Renal cortical epithelial cell (primary cell): ENCODE measurements at regions not wholly inside any gene's neighbourhood (a gene's known extent, or its start where the extent isn't known, plus 50 kb on each side); places are given as distances from the start of the nearest gene placed in this dataset.

Source experiments
- DNase-seq: peaks from one replicate; pipeline ENCODE4 v3.0.0-alpha.2; 2011; ENCODE audit warnings: low read depth

DNA sequence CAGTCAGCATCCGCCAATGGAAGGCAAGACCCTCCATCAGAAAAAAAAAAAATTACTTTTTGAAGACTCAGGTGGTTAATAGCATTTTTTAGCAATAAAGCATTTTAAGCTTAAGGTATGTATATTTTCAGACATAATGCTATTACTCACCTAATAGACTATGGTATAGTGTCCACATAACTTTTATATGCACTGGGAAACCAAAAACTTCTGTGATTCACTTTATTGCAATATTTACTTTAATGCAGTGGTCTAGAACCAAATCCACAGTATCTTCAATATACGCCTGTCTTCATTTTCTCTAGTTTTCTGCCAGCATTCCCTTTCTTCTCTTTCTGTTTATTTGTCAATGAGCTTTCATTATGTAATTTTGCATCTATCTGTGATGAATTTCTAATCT lies 418.1 kb downstream of the SLITRK6 start:
- DNase-seq, result no peak

GRCh38 chr13:85379991-85380390 lies 419.2 kb downstream of the SLITRK6 start:
- DNase-seq, result no peak

DNA sequence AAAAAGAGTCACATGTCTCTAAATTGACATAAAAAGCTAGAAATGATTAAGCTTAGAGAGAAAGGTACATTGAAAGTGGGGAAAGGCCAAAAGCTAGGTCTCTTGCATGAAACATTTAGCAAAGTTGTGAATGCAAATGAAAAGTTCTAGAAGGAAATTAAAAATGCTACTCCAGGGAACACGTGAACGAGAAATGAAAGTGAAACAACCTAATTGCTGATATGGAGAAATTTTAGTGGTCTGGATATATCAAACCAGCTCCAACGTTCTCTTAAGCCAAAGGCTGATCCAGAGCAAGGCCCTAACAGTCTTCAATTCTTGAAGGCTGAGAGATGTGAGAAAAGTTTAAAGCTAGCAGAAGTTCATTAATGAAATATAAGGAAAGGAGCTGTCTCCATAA lies 419.8 kb downstream of the SLITRK6 start:
- DNase-seq, result no peak

DNA sequence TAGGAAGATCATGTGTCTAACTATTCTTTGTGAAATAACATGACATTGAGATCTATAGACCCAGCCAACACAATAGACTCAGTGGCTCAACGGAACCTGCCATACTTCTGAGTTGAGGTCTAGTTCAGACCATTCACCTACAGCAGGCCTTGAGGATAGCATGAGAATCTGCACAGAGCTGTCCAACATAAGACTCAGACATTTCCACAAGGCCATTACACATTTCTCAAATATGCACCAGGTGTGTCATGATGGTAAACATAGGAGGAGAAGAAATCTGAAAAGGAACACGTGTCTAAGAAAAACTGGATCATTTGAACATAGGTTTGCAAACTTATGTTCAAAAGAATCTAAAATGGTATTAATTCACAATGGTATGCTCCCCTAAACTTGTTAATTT lies 421.4 kb downstream of the SLITRK6 start:
- DNase-seq, result no peak

DNA sequence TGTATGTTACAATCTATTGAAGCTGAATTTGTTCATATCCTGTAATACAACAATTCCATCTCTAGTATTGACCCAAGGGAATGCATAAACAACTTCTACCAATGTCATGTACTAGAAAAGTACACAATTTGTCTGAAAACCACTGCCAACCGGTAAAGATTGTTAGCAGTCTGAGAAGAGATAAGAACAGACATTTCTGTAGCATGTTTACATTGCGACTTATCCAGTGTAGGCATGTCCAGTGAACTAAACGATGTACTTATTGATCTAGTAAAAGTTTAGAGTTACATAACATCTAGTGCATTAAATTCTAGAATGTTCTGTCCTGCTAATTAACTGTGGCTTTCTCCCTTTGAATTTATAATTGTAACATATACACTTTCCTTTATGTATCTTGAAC lies 425.9 kb downstream of the SLITRK6 start:
- DNase-seq, result no peak

DNA sequence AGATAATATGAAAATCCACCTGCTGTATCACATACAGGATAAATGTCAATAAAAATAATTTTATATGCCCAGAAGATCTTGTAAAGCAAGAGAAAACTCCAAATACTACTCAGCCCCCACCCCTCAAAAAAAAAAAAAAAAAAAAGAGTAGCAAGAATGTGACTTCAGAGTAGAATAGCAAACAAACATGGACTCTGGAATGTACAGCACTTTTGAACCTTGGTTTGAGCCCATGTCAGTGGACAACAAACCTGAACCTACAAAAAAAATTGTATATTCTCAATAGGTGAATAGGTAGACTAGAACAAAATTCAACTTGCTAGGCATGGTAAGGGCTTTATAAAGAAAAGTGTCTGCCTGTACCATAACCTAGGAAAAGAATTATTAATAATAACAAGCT lies 428.0 kb downstream of the SLITRK6 start:
- DNase-seq, result no peak

DNA sequence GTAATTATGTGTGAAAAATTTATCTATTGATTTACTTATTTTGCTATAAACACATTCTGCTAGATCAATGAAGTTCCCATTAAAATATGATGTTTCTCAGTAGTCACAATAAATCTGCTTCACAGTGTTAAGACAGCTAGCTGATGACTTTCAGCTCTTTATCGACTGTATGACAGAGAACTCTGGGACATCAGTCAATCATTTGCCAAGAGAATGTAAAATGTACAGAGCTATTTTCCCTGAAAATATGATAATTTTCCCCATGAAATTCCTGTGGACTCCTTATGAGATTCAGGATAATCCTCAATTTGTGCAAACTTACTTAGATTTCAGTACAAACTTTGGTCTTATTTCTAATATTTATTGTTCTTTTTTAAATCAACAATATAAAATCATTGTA lies 430.5 kb downstream of the SLITRK6 start:
- no peak for DNase-seq

- no peak for DNase-seq
These were observed 431.3 kb downstream of the SLITRK6 start for GRCh38 chr13:85367887-85368286.

- no peak for DNase-seq
These were observed 432.3 kb downstream of the SLITRK6 start for GRCh38 chr13:85366759-85367417.

- no peak for DNase-seq
These were observed 435.7 kb downstream of the SLITRK6 start for GRCh38 chr13:85363504-85363903.

DNA sequence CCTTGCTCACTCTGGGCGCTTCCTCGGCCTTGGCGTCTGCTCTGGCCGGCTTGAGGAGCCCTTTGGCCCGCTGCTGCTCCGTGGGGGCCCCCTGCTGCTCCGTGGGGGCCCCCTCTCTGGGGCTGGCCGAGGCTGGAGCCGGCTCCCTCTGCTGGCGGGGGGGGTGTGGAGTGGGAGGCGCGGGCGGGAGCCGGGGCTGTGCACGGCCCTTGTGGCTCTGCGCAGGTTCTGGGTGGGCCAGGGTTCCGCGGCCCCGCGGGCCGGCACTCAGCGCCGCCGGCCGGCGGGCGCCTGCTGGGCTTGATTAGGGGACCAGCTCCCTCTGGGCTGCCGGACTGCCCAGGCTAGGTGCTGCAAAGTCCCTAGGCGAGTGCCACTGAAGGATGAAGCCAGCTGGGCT lies 436.2 kb downstream of the SLITRK6 start:
- DNase-seq, result no peak

GRCh38 chr13:85347251-85347650 lies 452.0 kb downstream of the SLITRK6 start:
- no peak for DNase-seq

GRCh38 chr13:85334187-85334586 lies 465.0 kb downstream of the SLITRK6 start:
- DNase-seq, result no peak

DNA sequence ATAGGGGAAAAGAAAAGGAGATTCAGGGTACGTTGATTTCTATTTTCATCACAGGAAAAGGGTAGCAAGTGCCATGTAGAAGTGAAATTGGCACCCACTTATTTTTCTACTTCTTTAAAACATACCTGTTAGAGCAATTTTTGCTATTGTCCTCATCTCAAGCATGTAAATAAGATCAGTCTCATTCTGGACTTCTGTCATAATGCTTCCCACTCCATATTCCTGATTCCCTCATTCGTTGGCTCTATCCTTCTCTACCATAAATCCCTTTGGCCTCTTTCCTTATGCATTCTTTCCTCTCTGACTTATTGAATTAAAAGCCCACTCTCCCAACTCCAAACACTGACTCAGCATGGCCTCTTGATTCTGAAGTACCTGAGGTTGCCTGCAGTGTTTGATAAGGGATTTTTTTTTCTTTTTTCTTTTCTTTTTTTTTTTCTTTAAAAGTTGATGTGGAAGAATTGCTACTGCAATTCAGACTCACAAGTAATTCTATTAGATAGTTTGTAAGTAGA lies 465.7 kb downstream of the SLITRK6 start:
- DNase-seq, result no peak

GRCh38 chr13:85332615-85333014 lies 466.6 kb downstream of the SLITRK6 start:
- no peak for DNase-seq

DNA sequence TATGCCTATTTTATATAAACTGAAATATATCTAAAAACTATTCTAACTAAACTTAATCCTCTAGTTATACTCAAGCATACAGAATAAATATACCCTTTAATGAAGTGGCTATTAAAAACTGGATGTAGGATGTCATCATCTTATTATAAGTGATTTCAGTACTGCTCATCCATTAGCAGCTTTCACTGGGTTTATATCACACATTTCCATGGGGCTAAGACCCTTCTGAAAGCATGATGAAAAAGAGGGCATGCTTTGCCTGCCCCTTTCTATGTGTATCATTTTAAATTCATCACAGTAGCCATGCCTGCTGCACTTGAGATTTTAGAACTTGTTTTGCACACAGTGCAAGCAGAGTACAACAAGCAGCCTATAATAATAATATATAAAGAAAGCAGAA lies 477.5 kb downstream of the SLITRK6 start:
- DNase-seq, result no peak

- DNase-seq, result no peak
These were observed 481.4 kb downstream of the SLITRK6 start for GRCh38 chr13:85317781-85318180.

- DNase-seq, result no peak
These were observed 482.7 kb downstream of the SLITRK6 start for GRCh38 chr13:85316506-85317025.

- DNase-seq, result no peak
These were observed 484.5 kb downstream of the SLITRK6 start for GRCh38 chr13:85314686-85315085.

DNA sequence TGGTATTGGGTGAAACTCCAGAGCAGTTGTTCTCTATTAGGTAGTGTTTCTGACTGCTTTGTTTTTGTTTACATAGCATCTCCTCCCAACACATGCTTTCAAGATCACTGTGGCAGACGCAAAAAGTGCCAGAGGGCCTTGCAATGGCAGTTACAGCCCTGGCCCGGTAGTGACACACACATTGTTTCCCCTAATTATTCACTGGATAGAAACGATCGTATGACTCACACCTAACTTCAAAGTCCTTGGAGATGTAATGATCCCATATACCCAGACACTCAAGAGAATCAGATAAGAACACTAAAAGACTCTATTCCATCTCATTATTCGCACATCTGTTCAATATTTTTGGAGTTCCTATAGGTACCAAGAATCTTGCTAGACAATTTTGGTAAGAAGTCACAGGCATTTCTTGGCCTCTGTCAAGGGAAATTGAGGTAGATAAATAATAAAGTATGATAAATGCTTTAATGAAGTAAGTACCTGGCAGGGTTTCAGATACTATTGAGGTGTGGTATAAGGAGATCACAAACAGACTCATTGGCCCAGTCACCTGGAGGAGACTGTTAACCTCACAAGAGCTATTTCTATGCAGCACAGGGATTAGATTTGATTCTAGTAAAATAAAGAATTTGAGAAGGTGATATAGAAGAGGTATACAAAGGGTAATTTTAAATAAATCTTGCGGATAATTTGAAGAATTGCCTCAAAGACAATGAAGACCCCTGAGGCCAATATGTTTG lies 485.3 kb downstream of the SLITRK6 start:
- DNase-seq, result peak; percentile 32

- DNase-seq, result no peak
These were observed 487.1 kb downstream of the SLITRK6 start for GRCh38 chr13:85312071-85312470.

GRCh38 chr13:85303630-85304029 lies 495.6 kb downstream of the SLITRK6 start:
- DNase-seq, result no peak

DNA sequence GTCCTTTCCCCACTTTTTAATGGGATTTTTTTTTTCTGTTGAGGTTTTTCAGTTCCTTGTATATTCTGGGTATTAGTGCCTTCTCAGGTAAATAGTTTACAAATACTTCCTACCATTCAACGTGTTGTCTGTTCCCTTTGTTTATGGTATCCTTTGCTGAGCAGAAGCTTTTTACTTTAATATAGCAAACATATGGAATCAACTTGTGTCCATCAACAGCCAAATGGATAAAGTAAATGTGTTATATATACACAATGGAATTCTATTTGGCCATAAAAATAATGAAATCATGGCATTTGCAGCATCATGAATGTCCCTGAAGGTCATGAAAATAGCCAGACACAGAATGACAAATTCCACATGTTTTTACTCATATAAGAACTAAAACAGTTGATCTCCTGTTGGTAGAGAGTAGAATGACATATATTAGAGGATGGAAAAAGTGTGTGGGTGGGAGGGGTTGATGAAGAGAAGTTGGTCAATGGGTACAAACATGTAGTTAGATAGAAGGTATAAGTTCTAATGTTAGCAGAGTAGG lies 500.8 kb downstream of the SLITRK6 start:
- no peak for DNase-seq
